Activated CD4-positive, CD25-positive, alpha-beta regulatory T cell (primary cell): ENCODE measurements at regions not wholly inside any gene's neighbourhood (a gene's known extent, or its start where the extent isn't known, plus 50 kb on each side); places are given as distances from the start of the nearest gene placed in this dataset.

Experiments
- DNase-seq, 4 experiments: peaks; one replicate each; lab custom pipeline; 2025; lab: John Stamatoyannopoulos, UW

GRCh38 chr5:142508591-142508990 lies 177.3 kb downstream of the FGF1 start:
- DNase-seq: no peak

- DNase-seq: no peak
Observed at GRCh38 chr5:142507531-142508372, 178.1 kb downstream of the FGF1 start.

- DNase-seq: no peak
Observed at GRCh38 chr5:142506756-142507155, 179.1 kb downstream of the FGF1 start.

DNA sequence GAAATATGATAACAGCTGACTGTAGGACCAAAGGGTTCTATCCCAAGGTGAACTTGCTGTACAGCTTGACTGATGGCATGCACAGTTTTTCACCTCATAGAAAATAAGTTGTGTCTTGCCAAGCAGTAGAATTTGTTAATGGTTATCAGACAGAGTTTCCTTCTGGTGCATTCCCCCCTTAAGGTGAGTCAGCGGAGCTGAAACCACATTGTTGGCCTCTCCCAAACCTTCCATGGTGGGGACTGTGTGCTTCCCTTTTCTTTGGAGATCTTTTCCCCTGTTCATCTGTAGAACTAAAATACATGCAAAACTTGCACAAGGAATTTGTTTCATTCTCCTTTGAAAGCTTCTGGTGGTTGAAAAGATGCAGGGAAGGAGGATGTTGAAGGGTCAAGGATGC lies 179.8 kb downstream of the FGF1 start:
- no peak for DNase-seq

GRCh38 chr5:142501890-142502289 lies 177.1 kb upstream of the SPRY4 start:
- DNase-seq: no peak

GRCh38 chr5:142500227-142500905 lies 175.5 kb upstream of the SPRY4 start:
- DNase-seq: no peak

DNA sequence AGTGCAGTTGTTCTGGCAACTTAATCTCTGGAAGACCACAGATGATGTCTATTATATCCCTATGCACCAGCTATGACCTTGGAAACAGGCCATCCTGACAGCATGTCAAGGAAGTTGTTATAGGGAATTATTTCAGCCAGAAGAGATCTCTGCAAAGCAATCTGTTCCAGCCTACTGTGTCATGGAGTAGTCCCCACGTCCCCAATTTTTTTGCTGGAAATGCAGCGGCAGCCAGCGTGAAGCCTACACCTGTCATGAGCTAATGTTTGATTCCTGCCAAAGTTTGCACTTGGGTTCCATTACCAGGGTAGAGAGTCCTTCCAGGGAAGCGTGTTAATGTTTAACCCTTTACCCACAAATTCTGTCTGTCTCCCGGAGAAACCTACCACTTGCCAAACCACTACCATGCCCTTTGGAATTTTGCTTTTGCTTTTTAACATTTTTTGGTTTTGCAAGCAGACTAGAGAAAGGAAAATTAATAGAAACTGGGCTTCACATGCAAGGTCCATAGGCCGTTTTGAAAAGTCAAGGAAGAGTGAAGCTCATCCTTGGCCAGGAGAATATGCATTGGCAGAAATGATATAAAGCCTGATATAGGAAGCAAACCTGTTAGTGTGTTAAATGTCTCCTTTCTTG lies 174.9 kb upstream of the SPRY4 start:
- DNase-seq: no peak

- DNase-seq: no peak
Observed at GRCh38 chr5:142498298-142498697, 173.5 kb upstream of the SPRY4 start.

DNA sequence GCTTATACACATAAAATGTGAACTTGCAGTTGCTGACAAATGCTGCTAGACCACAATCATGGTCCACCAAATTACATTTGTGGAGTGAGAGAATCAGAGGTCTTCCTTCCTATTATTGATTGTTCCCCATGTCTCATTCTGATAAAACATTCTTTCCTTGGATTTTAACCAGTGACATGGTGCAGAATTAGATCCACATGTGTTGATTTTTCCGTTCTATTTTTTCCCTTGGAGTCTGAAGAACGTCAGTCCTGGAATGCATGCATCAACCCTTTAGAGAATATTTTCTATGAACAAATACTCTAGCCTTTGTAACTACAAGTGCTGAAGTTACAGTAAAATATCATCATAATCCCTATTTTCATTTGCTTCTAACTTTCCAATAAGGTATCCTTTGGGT lies 170.7 kb upstream of the SPRY4 start:
- DNase-seq: no peak

GRCh38 chr5:142493875-142494518 lies 169.2 kb upstream of the SPRY4 start:
- DNase-seq: no peak

DNA sequence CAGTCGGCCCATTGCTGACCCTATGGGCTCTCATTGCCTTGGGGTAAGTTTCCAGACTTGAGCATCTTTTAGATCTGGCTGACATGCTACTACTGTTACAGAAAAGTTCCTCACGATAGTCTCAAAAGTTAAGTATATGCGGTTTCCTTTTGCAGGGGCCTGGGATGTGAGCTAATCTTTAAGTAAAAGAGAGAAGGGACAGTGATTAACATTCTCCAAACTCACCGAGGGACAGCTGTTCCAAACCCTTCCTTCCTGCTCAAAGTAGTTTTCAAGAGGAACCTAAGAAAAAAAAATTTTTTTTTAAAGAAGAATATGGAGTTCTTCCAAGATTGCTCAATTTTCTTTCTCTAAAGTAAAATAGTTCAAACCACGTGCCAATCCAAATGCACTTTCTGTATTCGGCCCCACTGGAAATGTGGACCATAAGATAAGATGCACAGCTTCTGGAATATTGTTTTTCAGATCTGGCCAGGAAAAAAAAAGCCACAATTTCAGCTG lies 168.0 kb upstream of the SPRY4 start:
- no peak for DNase-seq

DNA sequence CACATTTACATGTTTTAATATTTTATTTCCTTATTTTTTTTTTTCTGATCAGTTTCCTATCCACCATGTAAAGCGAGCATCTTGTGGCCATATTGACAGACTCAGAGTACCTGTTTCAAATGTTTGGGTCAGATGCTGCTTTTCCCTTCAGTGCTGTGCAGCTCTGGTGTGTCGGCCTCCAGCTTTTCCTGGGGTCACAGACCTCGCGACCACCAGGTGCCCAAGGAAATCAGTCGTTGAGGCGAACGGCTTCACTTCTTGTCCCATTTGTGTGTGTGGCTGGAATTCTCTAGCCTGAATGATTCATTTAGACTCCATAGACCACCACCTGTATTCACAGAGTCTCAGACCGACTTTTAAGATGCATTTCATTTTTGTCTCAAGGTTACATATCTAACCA lies 166.9 kb upstream of the SPRY4 start:
- DNase-seq: no peak

DNA sequence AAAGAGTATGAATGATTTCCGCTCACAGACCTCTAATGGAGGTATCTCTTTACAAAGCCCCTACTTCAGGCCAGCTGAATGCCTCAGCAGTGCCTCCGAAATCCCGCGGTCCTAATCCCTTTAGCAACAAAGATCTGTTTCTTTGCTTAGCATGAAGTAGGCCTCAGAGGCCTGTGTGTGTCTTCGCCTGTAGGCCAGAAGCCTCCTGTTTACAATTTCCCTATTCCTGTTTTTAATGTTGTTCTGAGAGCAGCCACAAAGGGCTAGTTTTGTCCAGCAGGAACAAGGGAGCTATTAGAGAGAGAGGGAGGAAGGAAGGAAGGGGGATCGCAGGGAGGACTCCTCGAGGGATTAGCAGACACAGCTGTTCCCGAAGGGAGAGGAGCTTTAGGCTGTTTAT lies 166.4 kb upstream of the SPRY4 start:
- DNase-seq: no peak

GRCh38 chr5:142486581-142486980 lies 161.8 kb upstream of the SPRY4 start:
- DNase-seq: no peak

- DNase-seq: no peak
Observed at GRCh38 chr5:142486020-142486419, 161.2 kb upstream of the SPRY4 start.

- no peak for DNase-seq
Observed at GRCh38 chr5:142484821-142485387, 160.1 kb upstream of the SPRY4 start.

DNA sequence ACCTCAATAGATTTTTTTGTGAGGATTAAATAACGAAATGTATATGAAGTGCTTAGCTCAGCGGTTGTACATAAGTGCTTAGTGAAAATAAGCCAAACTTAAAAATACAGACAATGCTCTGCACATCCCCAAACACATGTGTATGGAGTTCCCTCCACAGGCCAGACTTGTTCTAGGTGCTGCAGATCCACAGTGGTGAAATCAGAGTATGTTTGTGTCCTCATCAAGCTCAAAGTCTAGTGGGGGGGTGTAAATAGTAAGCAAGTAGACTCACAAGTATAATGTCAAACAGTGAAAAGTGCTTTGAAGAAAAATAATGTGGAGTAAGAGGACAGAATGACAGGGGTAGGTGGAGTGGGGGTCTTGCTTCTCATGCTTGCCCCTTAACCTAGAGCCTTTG lies 157.4 kb upstream of the SPRY4 start:
- no peak for DNase-seq

- DNase-seq: no peak
Observed at GRCh38 chr5:142481410-142481809, 156.6 kb upstream of the SPRY4 start.

DNA sequence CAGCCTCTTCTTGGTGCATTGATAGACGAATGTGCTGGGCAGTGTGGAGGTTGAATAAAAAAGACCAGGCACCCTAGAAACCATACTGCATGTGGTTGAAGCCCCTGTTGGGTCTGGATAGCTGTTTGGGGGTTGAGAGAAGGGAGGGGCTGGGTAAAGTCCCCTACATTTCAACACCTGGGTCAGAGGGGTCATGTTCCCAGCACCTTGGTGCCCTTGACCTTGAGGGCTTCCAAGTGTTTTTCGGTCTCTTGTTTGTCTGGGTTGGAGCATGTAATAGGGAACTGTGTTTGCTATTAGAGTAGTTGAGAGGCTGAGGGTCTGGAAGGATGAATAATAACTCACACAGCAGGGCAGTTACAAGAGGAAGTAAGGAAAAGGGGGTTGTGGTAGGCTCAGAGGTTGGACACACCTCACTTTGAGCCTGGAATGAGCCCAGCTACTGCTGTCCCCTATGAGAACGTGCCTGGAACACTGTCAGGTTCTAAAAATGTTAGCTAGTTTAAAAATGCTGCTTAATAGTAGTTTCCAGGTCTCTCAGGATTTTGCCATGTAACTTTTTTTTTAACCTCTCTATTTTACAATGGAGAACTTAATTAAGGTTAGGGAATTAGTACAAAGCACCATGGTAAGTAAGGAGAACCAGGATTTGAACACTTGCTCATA lies 155.2 kb upstream of the SPRY4 start:
- no peak for DNase-seq

- no peak for DNase-seq
Observed at GRCh38 chr5:142479150-142479549, 154.3 kb upstream of the SPRY4 start.

DNA sequence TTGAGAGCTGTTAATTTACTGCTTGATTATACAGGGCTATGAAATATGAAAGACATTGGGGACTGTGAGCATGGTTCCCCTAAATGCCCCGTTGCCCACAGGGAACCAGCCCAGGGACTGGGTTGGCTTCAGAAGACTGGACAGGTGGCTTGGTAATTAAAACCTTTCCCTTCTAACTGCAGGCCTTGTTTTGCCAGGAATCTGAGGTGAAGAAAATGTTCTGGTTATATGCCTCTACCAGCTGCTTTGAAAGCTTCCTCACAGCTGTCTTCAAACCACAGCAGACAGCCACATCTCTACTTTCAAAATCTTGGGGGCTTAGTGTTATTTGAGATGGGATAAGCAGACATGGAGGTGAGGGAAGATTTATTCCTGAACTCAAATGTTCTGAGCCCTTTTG lies 153.3 kb upstream of the SPRY4 start:
- DNase-seq: no peak

- DNase-seq: no peak
Observed at GRCh38 chr5:142475102-142475513, 150.3 kb upstream of the SPRY4 start.
